Glomerular endothelial cell (primary cell): ENCODE measurements at regions not wholly inside any gene's neighbourhood (a gene's known extent, or its start where the extent isn't known, plus 50 kb on each side); places are given as distances from the start of the nearest gene placed in this dataset.

Experiments used
- DNase-seq: peaks from one replicate; pipeline ENCODE4 v3.0.0-alpha.2; 2011; ENCODE audit warnings: low read depth, low spot score; ENCODE audit errors: extremely low read depth

- no peak for DNase-seq
Observed at GRCh38 chr1:209040351-209040750, 543.2 kb upstream of the CAMK1G start.

DNA sequence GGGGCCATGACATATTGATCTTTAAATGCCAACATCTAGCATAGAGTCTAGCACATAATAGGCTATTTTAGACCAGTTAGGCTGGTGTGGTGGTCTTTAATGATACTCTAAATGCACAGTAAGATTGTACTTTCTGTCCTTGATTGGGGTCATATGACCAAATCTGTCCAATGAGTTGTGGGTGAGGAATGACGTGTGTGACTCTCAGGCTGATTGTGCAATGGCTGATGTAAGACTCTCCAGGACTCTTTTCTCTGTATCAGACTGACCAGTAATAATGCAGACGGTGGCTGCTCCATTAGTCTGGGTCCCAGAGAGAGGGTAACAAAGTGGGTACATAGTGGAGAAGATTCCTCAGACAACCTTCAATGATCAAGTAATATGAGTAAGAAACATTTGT is 541.6 kb upstream of the CAMK1G start:
- no peak for DNase-seq

- DNase-seq = no peak
Observed at GRCh38 chr1:209042413-209042812, 541.1 kb upstream of the CAMK1G start.

GRCh38 chr1:209045331-209046057 is 538.0 kb upstream of the CAMK1G start:
- no peak for DNase-seq

- DNase-seq = no peak
Observed at GRCh38 chr1:209046058-209046417, 537.5 kb upstream of the CAMK1G start.

- no peak for DNase-seq
Observed at GRCh38 chr1:209046935-209047334, 536.6 kb upstream of the CAMK1G start.

GRCh38 chr1:209048941-209049669 is 534.4 kb upstream of the CAMK1G start:
- no peak for DNase-seq

GRCh38 chr1:209051570-209051969 is 531.9 kb upstream of the CAMK1G start:
- no peak for DNase-seq

- DNase-seq = no peak
Observed at GRCh38 chr1:209053587-209053986, 529.9 kb upstream of the CAMK1G start.

GRCh38 chr1:209057083-209057482 is 526.4 kb upstream of the CAMK1G start:
- no peak for DNase-seq

- no peak for DNase-seq
Observed at GRCh38 chr1:209057901-209058300, 525.6 kb upstream of the CAMK1G start.

DNA sequence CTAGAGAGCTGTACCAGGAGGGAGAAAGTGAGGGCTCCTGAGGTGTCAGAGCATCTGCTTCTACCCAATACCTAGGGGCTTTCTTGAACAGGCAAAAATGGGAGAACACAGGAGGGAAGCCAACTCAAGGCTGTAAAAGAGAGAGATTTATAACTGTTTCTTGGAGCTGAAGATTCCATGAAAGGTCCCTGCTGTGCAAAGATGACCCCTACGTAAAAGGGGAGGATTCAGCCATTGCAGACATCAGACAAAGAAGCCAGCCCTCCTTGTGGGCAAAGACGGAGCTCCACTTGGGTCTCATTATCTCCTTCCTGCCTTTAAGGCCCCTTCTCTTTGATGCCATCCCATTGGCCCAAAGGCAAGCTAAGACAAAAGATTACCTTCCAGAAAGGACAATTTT is 524.1 kb upstream of the CAMK1G start:
- DNase-seq = no peak

DNA sequence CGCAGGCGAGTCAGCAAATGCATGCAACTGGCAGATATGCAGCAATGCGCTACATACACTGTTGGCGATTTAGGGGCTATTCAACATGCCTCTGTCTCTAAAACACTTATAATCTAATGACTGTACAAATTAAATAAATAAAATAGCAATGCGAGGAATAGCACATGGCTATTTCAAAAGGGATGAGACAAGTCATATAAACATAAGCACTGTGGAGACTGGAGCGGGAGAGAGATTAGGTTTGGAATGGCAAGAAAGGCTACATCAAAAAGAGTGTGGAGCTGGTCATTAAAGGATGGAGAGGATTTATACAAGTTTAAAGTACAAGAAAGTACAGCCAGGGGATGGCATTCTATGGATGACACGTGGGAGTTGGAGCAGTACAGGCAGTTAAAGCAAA is 523.5 kb upstream of the CAMK1G start:
- DNase-seq = no peak

DNA sequence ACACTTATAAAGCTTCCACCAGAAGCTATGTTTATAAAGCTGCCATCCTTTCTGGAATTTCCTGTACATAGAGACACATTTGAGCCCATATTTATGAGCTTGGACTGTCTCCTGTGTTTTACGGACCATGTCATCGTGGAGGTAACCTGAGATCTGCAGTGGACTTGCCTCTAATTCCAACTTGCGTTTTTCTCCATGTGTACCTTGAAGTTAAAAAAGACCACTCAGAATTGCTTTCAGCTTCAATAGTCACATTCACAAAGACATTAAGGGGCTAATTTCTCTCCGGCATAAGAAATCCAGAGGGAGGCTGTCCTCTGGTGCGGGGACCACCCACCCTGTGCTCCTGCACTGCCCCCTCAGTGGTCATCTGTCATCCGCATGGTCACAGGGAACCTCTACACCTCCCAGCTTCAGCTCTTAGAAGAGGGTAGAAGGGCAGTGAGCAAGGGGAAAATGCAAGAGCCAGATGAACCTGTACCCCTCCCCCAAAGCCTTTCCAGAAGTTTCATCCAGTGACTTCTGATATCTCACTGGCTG is 521.4 kb upstream of the CAMK1G start:
- DNase-seq = no peak

GRCh38 chr1:209062863-209063262 is 520.7 kb upstream of the CAMK1G start:
- DNase-seq = no peak

GRCh38 chr1:209063767-209064659 is 519.5 kb upstream of the CAMK1G start:
- DNase-seq = no peak

- no peak for DNase-seq
Observed at GRCh38 chr1:209064850-209065706, 518.4 kb upstream of the CAMK1G start.

DNA sequence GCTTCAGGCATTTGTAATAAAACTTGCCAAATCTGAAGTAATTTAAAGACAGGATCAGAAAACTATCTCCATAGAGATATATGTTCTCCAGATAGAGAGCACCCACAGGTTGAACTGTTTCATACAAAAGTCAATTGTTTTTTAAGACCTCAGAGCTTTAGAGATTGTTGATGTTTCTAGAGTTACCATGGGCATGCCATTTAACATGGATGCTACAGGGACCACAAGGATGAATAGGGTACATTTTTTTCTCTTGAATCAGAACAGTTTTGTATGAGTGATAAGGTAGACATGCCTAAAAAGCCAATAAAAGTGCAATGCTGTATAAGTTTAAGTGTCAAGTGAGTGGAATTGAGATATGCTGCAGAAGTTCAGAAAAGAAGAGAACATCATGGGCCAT is 511.0 kb upstream of the CAMK1G start:
- DNase-seq = no peak

DNA sequence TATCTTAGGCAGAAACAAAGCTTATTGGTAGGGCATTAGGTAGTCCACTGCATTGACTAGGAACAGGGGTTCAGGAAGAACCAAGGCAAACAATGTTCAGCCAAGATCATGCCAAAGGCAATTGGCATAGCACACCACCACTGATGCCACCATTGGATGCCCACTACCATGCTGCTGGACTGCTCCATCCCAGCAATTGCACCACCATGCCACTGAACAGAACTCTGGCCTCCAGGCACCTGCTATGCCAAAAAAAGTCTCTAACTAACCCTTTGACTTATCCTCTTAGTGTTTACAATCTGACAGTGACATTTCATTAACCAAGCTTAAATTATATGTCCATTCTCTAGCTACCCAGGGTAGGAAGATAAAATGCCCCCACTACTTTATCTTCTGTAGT is 509.6 kb upstream of the CAMK1G start:
- DNase-seq = no peak

GRCh38 chr1:209074575-209075250 is 508.8 kb upstream of the CAMK1G start:
- no peak for DNase-seq
